GM12891 (cell line): ENCODE measurements at regions not wholly inside any gene's neighbourhood (a gene's known extent, or its start where the extent isn't known, plus 50 kb on each side); places are given as distances from the start of the nearest gene placed in this dataset.

Source experiments
- DNase-seq: peaks from one replicate; pipeline ENCODE4 v3.0.0; 2011; ENCODE audit warnings: low spot score; ENCODE audit not compliant: insufficient read length
- FAIRE-seq: peaks from 2 replicates; lab custom pipeline; 2011; peaks lifted over from hg19 to GRCh38; lab: Jason Lieb, UNC
- PAX5 ChIP-seq: IDR thresholded peaks from 2 replicates; pipeline ENCODE4 v1.6.1; 2011; ENCODE audit warnings: low read length, moderate library complexity, mild to moderate bottlenecking; ENCODE audit not compliant: insufficient read depth, severe bottlenecking
- POLR2A ChIP-seq: IDR thresholded peaks from 2 replicates; pipeline ENCODE4 v1.6.1; 2011; ENCODE audit warnings: low read depth, low read length, control low read depth
- POLR2AphosphoS5 ChIP-seq: IDR thresholded peaks from 2 replicates; pipeline ENCODE4 v1.6.1; 2011; ENCODE audit warnings: low read depth, low read length, control low read depth
- POU2F2 ChIP-seq: IDR thresholded peaks from 2 replicates; pipeline ENCODE4 v1.6.1; 2011; ENCODE audit warnings: low read depth, mild to moderate bottlenecking, control low read depth, low read length, moderate library complexity
- SPI1 ChIP-seq: IDR thresholded peaks from 2 replicates; pipeline ENCODE4 v1.6.1; 2011; ENCODE audit warnings: low read depth, low read length, control low read depth
- TAF1 ChIP-seq: IDR thresholded peaks from 2 replicates; pipeline ENCODE4 v1.6.1; 2011; ENCODE audit warnings: low read depth, low read length, control low read depth

GRCh38 chr12:113755098-113755497, 211.0 kb downstream of the RBM19 start:
- TF ChIP-seq PAX5 (no peak), POLR2A (no peak), POLR2AphosphoS5 (no peak), SPI1 (no peak), TAF1 (no peak), POU2F2 (no peak)
- FAIRE-seq, result no peak
- no peak for DNase-seq

GRCh38 chr12:113751513-113751912, 214.6 kb downstream of the RBM19 start:
- no peak for DNase-seq
- no peak for FAIRE-seq

DNA sequence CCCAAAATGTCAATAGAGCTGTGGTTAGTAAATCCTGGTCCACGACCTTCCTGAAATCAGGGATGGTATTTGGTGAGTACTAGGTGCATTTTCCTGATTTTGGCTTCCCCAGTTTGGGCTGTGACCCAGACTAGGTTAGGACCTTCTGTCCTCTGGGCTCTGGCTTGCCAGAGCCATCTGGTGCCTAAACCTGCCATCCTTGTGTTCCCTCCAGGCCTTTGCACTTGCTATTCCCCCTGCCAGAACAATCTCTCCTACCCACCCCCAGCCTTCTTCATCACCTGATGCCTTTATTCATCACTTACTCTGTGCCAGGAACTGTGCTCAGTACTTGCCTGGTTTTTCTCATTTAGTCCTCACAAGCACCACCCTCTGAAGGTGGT, 216.7 kb downstream of the RBM19 start:
- DNase-seq, result no peak
- FAIRE-seq, result no peak
- no peak for TF ChIP-seq POLR2AphosphoS5
- no peak for TF ChIP-seq POLR2A
- TF ChIP-seq SPI1, result no peak
- TF ChIP-seq TAF1, result no peak
- no peak for TF ChIP-seq POU2F2
- TF ChIP-seq PAX5, result no peak

More at GRCh38 chr12:113751513-113751912, 214.6 kb downstream of the RBM19 start:
- TF ChIP-seq SPI1 (no peak), PAX5 (no peak), POU2F2 (no peak), TAF1 (no peak), POLR2AphosphoS5 (no peak), POLR2A (no peak)

GRCh38 chr12:113748707-113749432, 217.3 kb downstream of the RBM19 start:
- FAIRE-seq (no peak), DNase-seq (no peak)

DNA sequence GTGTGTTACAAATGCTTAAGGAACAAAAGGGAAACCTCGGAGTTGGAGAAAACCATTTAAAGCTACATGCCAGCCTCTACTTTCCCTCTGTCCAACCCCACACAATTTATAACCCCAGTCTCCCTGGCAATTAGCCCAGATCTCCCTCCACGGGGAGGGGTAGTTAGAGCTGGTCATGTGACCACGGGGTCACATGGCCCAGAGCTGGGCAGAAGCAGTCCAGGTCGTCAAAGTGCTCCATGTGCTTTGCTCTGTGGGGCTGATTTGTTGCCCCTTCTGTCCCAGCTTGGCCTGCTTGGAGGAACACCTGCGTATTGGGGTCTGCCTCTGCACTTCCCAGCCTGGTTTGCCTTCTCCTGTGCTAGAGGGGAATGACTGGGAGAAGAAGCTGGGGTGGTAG, 219.1 kb downstream of the RBM19 start:
- FAIRE-seq (no peak), DNase-seq (no peak)
- no peak for TF ChIP-seq POLR2AphosphoS5
- TF ChIP-seq POLR2A, result no peak
- no peak for TF ChIP-seq POU2F2
- no peak for TF ChIP-seq TAF1
- no peak for TF ChIP-seq SPI1
- no peak for TF ChIP-seq PAX5

More at GRCh38 chr12:113748707-113749432, 217.3 kb downstream of the RBM19 start:
- no peak for TF ChIP-seq POLR2A
- TF ChIP-seq PAX5, result no peak
- no peak for TF ChIP-seq POLR2AphosphoS5
- no peak for TF ChIP-seq SPI1
- no peak for TF ChIP-seq TAF1
- no peak for TF ChIP-seq POU2F2

GRCh38 chr12:113744802-113745395, 221.2 kb downstream of the RBM19 start:
- TF ChIP-seq POU2F2 (no peak), SPI1 (no peak), TAF1 (no peak), POLR2AphosphoS5 (no peak), PAX5 (no peak), POLR2A (no peak)
- FAIRE-seq (no peak), DNase-seq (no peak)

DNA sequence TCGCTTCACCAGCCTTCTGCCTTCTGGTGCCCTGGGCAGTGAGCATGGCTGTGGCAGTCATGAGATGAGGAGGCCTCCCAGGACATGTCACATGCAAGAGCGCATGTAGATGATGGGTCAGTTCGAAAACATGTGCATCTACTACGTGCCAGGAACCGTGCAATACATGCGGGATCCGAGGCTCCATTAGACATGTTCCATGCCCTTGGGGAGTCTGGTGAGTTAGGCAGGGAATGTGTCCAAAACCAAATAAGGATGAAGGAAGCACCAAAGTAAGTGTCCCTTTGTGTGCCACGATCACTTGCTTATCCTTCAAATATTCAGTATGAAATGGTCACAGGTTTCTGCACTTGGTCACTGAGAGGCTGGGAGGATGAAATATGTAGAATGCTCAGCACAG, 223.3 kb downstream of the RBM19 start:
- TF ChIP-seq POLR2A, result no peak
- no peak for TF ChIP-seq POU2F2
- FAIRE-seq (no peak), DNase-seq (no peak)

DNA sequence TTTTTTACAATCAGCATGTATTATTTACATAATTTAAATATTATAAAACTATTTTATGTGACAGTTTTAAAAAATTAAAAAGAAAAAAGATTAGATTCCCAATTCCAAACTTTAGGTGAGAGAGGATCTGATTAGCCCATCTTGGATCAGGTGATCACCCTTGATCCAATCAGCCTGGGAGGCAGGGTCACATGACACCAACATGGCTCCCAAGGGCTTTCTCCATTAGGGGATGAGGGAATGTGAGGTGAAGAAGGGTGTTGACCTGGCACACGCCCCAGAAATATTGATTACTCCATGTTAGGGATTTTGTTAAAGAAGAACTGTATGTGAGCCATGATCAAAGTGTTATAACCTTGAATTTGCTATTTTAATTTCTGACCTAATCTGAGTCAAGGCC, 225.4 kb downstream of the RBM19 start:
- DNase-seq (no peak), FAIRE-seq (no peak)
- no peak for TF ChIP-seq PAX5
- no peak for TF ChIP-seq POU2F2
- TF ChIP-seq SPI1, result no peak
- TF ChIP-seq POLR2A, result no peak
- no peak for TF ChIP-seq POLR2AphosphoS5
- no peak for TF ChIP-seq TAF1

DNA sequence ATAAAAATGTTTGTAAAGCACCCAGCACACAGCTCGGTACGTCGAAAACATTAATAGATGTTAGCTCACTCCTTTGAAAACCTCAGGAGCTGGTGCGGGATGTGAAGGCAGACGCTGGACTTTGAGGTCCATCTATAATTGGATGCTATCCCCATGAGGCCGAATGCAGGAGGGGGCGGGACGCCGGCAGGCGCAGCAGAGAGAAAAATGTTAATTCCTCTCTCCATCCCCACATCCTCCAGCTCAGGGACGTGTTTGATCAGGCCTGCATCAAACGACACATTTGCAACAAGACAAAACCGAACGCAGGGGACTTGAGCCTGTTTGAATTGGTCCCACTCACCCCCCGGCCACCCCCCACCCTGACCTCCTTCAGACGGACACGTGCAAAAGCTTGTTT, 231.0 kb downstream of the RBM19 start:
- no peak for DNase-seq
- TF ChIP-seq TAF1 (no peak), POLR2AphosphoS5 (no peak), POLR2A (no peak), SPI1 (no peak), POU2F2 (no peak), PAX5 (no peak)
- no peak for FAIRE-seq

DNA sequence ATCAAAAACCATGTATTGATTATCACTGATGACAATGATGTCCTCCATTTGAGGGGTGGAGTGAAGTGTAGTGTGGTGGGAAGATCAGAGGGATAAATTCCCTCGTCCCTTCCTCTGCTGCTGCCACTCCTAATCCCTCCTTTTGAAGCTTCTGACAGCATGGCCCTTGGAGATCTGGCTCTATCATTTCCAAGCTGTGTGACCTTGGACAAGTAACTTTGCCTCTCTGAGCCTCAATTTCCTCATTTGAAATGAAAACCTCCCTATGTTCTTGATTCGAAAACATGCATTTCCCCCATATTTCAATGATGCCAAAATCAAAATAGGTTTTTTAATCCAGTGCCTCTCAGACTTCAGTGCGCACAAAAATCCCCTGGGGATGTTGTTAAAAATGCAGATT, 231.6 kb downstream of the RBM19 start:
- no peak for DNase-seq
- no peak for TF ChIP-seq SPI1
- TF ChIP-seq TAF1, result no peak
- no peak for FAIRE-seq
